GM19328 (cell line): ENCODE measurements at regions not wholly inside any gene's neighbourhood (a gene's known extent, or its start where the extent isn't known, plus 50 kb on each side); places are given as distances from the start of the nearest gene placed in this dataset.

ENCODE experiments used
- ATAC-seq: cut with Tn5 transposase; IDR thresholded peaks from one replicate; pipeline ENCODE4 v1.9.1; 2021; ENCODE audit warnings: mild to moderate bottlenecking, moderate library complexity; ENCODE audit not compliant: unreplicated experiment

DNA sequence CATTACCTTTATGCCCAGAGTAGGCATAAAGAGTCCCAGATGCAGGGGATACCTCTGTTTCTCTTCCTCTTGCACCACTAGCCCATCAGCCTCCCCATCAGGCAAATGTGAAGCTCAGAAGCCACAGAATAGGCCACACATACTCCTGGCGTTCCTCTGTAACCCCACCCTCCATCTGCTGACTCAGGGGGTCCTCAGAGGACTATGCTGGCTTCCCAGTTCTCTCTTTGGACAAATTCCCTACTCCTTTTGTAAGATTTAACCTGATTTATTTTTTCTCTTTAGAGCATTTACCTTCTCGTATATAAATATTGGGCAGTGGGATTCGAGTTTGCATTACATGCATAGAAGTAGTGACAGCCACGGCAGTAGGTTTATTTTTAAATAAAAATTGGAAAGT, 262.3 kb upstream of the CADM1 start:
- no peak for ATAC-seq

DNA sequence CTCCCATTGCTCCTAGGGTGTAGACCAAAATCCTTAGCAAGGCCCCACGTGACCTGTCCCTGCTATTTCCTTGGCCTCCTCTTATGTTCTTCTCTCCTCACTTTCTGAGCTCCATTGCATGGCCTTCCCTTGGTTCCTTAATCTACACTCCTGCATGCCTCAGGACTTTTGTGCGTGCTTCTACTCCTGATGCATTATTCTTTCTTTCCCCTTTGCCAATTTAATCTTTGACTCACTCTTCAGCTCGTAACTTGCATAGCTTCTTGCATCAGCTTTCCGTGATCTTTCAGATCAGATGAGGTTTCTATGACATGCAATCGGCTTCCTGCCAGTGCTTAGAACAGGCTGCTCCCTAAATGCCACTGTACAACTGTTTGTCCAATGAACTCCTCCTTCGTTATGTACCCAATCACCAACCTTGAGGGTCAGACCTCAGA, 261.6 kb upstream of the CADM1 start:
- ATAC-seq = no peak

DNA sequence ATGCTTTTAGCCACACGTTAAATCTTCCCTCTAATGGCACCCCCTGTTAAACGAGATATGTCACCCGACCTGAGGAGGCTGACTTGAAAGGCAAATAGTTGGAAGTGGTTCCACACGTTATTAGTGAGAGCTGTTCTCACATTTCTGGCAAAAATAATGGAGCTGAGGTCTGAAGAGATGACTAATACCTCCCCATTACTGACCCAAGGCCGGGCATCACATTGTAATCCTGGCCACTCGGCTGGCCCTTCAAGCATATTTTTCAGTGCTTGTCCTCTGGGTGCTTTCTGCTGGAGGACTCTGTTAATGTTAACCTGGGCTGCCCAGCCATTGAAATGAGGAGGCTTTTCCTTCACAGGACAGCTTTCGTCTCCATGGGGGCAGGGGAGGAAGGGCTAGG, 260.0 kb upstream of the CADM1 start:
- ATAC-seq = no peak

GRCh38 chr11:115761817-115762216, 257.6 kb upstream of the CADM1 start:
- ATAC-seq = no peak

DNA sequence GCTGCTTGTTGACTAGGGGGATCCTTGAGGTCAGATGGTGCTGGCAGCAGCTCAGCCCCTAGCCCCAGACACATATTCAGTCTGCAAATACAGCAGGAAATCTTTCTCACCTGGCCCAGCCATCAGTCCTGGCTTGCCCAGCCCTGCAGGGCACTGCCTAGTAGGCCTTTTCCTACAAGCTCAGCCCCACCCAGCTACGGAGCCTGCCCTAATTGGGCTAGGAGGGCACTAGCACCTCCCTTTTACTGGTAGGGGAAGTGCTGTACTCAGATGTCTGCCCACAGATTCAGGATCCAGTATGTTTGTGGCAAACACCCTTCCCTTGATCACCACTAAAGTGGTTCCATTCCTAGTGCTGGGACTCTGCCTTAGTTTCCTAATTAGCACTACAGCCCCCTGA, 257.1 kb upstream of the CADM1 start:
- no peak for ATAC-seq

GRCh38 chr11:115760461-115761320, 256.5 kb upstream of the CADM1 start:
- ATAC-seq = no peak

DNA sequence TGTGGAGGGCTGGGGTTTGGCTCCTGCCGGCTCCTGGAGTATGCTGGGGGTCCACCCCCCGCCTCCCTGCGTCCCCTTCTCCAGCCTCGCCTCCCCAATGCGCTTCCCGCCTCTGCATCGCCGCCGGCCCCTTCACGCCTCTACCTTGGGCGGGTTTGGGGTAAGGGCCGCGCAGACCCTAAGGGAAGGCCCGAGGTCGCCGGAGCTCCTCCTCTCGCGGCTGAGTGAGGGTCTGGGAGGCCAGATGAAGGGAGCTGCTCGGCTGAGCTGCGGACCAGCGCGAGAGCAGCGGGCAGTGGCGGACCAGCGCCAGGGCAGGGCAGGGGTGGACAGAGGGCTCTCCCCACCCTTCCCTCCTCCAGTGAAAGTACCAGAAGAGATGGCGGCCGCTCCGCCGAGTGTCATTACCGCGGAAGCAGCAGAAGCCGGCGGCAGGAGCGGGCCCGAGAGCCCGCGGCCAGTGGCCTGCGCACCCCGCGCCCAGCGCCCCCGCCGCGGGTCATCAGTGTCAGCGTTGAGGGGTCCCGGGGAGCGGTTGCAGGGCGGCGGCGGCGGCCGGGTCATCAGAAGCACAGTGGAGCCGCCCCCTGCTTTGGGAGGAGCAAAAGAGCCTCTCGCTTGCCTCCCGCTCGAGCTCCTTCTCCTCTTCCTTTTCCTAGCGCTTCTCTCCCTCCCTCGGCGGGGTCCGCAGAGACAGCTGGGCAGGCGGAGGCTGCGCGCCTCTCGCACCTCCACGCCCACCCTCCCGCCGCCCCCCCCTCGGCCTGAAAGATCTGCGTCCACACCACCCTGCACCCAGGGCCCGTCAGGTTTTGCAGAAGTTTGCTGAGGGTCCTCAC, 255.6 kb upstream of the CADM1 start:
- ATAC-seq = no peak

GRCh38 chr11:115758011-115758410, 253.8 kb upstream of the CADM1 start:
- ATAC-seq = no peak

DNA sequence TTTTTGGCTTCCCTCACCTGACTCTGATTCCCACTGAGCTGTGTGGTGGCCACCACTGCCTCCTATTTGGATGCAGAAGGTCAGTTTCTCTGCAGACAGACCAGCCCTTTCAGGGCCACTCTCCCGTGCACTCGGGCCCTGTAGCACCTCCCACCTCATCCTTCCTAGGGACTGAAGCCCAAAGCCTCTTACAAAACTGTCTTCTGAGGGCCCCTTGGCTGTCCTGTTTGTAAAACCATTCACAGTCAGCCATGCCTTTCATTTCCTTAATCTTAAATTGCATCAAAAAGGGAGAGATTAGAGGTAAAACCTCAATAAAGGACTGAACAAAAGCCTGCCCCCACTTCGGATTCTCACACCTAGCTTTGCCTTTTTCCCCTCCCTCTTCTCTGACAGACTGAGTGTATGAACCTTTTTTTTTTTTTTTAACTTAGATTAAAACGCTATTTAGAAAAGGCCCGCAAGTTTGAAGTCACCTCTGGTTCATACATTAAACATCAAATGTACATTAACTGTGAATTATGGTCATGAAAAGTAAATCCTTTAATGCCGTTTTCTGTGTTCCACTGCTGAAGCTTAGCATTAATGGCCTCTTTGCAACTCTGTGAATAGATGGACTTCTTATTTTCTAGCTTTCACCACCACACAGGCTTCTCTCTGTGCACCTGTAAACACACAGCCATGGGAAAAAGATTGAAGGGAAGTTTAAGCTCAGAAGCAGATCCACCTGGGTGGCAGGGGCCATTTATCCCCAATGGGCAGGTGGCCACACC, 247.2 kb upstream of the CADM1 start:
- no peak for ATAC-seq

DNA sequence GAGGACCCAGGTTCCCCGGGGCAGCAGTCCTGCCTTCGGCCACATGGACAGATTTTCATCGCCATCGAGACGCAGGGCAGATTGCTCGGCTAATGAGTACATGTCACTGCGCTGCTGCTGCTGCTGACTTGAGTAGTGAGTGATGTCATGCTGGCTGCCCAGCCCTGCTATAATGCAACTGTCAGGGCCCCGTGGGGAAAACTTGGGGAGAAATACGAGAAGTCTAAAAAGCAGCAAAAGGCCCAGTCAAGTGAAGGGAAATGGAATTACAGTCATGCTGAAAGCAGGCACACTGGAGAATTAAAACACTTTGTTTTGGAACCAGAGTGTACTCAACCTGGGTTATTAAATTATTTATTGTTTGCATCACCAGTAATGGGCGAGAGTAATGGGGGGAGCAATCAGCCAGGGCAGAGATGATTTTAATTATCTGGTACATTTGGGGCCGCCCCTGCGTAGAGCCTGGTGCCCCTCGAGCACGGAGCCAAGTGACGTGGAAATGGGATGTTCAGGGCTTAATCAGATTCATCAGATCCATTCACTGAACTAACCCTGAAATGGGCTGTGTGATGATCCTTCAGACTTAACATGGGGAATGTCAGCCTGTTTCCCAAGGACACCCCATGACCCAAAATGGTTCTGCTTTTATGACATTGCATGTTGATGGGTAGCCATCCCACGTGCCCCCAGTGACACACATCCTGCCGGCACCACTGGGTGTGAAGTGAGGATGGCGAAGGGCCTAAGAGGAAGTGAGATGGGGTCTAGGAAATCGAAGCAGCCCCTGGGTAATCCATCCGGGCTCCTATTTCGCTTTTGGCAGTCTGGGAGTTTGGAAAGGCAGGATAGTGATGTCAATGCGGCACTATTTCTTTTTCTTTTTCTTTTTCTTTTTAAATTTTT, 241.6 kb upstream of the CADM1 start:
- no peak for ATAC-seq

DNA sequence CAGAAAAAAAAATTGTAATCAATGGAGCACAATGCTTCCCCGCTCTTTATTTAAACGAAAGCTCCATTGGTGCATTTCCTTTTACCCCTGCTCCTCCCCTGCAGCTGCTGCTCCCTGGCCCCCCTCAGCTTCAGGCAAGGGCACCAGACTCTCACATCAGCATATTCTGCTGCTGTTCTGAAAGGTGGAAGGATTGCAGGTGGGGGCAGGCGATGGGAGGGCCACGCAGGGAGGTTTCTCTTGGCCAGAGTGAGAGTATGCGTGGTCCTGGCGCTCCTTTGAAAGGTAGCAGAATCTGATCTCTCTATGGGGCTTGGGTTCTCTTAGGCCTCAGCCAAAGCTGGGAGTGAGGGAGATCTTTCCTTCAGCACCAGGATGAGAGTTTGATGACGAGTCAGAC, 240.9 kb upstream of the CADM1 start:
- ATAC-seq = no peak

DNA sequence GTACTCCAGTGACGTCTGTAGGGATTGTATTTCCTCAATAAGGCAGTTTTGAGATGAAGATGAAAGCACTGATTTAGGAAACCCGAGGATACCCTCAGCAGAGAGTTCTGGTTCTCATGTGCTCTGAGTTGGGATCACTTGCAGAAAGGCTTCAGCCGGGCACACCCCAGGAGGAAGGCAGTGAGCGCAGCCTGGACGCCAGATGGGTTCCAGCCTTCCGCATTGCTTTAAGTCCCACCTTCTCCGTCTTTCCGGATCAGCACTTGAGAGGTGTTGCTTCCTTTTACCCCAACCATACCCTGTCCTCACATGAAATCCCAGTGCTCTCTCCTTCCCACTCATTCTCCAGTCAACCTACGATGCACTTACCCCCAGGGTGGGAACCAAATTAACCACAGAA, 239.5 kb upstream of the CADM1 start:
- ATAC-seq = no peak

- ATAC-seq = no peak
Measured at GRCh38 chr11:115741376-115742107, 237.3 kb upstream of the CADM1 start.

GRCh38 chr11:115740324-115740723, 236.1 kb upstream of the CADM1 start:
- ATAC-seq = no peak

GRCh38 chr11:115739878-115740277, 235.7 kb upstream of the CADM1 start:
- ATAC-seq = no peak

- no peak for ATAC-seq
Measured at GRCh38 chr11:115739146-115739545, 234.9 kb upstream of the CADM1 start.

- no peak for ATAC-seq
Measured at GRCh38 chr11:115737875-115738274, 233.7 kb upstream of the CADM1 start.

DNA sequence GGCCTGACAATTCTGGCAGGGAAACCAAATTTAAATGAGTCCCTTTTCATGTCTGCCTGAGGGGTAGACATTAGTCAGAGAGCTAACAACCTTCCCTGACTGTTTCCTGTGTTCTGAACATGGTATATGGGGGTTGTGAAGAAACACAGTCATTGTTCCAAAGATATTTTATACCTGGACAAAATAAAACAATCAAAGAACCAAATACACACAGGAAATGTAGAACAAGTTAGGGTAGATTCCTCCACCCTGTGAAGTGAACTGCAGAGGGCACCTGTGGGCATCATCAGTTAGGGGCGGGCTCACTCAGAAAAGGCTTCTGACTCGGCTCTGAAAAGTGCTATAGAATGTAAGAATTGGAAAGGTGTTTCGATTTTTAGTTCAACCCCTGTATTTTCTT, 231.9 kb upstream of the CADM1 start:
- ATAC-seq = no peak

DNA sequence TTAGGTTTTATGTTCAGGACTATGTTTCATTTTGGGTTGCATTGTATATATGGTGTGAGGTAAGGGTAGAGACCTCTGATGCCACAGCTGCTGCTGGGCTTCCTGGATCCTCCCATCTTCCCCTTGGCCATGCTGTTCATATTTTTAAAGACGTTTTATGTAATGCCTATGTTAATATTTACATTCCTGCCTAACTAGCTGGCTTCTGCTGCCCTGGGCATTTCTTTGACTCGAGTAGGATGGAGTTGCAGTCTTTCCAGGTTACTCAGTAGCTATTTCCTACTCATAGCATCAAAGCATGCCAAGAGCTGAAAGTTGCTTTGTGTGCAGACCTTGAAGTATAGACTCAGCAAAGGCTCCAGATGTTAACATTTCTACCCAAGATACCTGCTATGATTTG, 220.5 kb upstream of the CADM1 start:
- no peak for ATAC-seq

GRCh38 chr11:115722711-115723110, 218.5 kb upstream of the CADM1 start:
- no peak for ATAC-seq
